ENCODE measurements at regions not wholly inside any gene's neighbourhood (a gene's known extent, or its start where the extent isn't known, plus 50 kb on each side); places are given as distances from the start of the nearest gene placed in this dataset.

DNA sequence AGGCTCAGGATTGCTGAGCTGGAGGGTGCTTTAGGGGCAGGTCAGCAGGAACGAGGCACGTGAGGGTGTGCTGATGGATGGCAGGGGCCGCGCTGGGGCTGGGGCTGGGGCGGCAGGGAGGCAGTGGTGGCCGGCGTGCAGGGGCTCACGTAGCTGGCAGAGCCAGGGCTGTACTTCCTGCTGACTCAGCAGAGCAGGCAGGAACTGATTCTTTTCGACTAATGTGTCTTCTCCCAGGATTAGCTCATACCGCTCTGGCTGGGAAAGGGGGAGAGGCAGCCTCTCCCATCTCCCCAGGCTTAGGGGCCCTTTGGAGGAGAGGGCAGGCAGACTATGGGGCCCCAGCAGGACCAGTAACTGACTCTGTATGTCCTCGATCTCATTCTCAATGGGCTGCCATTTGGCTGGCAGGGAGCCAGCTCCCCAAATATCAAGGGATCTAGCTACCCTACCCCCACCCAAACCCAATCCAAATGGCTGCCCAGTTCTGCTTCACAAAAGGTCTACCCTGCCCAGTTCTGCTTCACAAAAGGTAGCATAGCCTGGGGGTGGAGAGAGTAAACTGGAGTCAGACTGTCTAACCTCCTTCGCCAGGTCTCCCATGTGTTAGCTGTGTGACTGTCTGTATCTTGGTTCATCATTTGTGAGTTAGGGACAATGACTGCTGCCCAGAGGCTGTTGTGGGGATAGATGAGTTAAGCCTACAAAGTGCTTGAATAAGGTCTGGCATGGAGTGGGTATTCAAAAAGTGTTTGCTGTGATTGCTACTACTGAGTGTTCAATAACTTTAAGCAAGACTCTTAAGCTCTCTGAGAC, 100.1 kb upstream of the SLC2A1 start:
- TF ChIP-seq EZH2 (optimal IDR thresholded peaks at IDR 0.05; ENCODE audit: low read depth, low read length): no peak
- TF ChIP-seq, protein P1, sequence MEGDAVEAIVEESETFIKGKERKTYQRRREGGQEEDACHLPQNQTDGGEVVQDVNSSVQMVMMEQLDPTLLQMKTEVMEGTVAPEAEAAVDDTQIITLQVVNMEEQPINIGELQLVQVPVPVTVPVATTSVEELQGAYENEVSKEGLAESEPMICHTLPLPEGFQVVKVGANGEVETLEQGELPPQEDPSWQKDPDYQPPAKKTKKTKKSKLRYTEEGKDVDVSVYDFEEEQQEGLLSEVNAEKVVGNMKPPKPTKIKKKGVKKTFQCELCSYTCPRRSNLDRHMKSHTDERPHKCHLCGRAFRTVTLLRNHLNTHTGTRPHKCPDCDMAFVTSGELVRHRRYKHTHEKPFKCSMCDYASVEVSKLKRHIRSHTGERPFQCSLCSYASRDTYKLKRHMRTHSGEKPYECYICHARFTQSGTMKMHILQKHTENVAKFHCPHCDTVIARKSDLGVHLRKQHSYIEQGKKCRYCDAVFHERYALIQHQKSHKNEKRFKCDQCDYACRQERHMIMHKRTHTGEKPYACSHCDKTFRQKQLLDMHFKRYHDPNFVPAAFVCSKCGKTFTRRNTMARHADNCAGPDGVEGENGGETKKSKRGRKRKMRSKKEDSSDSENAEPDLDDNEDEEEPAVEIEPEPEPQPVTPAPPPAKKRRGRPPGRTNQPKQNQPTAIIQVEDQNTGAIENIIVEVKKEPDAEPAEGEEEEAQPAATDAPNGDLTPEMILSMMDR (IDR thresholded peaks at IDR 0.05; ENCODE audit: low read length): no peak
